Liver (tissue), 8 donors: ENCODE measurements at regions not wholly inside any gene's neighbourhood (a gene's known extent, or its start where the extent isn't known, plus 50 kb on each side); places are given as distances from the start of the nearest gene placed in this dataset.

Source experiments
- DNase-seq: peaks from one replicate; pipeline ENCODE4 v3.0.0-alpha.2; 2017; ENCODE audit warnings: low spot score
- H3K27ac ChIP-seq, 2 donors: one replicate each; pipeline ENCODE4 v1.7.0; 2013; ENCODE audit warnings: inconsistent platforms in 2 of 2, low read length in 2 of 2, control low read depth in 1 of 2, low read depth in 1 of 2, mild to moderate bottlenecking in 1 of 2
- H3K27me3 ChIP-seq, 4 donors: one replicate each; pipeline versions ENCODE4 v1.6.1 to v1.7.0; 2013; ENCODE audit warnings: low read length in 3 of 4, inconsistent platforms in 1 of 4, mild to moderate bottlenecking in 1 of 4, moderate library complexity in 1 of 4; ENCODE audit not compliant: control insufficient read depth in 4 of 4, insufficient read depth in 4 of 4
- H3K36me3 ChIP-seq, 4 donors: one replicate each; pipeline versions ENCODE4 v1.6.1 to v1.7.0; 2013; ENCODE audit warnings: low read length in 3 of 4, mild to moderate bottlenecking in 3 of 4, low read depth in 1 of 4, moderate library complexity in 1 of 4; ENCODE audit not compliant: control insufficient read depth in 4 of 4, insufficient read depth in 3 of 4
- H3K4me1 ChIP-seq, 4 donors: one replicate each; pipeline versions ENCODE4 v1.6.1 to v1.7.0; 2013; ENCODE audit warnings: low read length in 3 of 4, mild to moderate bottlenecking in 3 of 4, moderate library complexity in 1 of 4; ENCODE audit not compliant: control insufficient read depth in 4 of 4, insufficient read depth in 4 of 4
- H3K4me3 ChIP-seq, 3 donors: one replicate each; pipeline versions ENCODE4 v1.6.1 to v1.7.0; 2013; ENCODE audit warnings: low read length in 3 of 3, control low read depth in 1 of 3, low read depth in 1 of 3, mild to moderate bottlenecking in 1 of 3
- H3K9ac ChIP-seq, 2 donors: one replicate each; pipeline ENCODE4 v1.7.0; 2013; ENCODE audit warnings: low read length in 2 of 2, mild to moderate bottlenecking in 2 of 2, moderate library complexity in 2 of 2, control low read depth in 1 of 2, low read depth in 1 of 2
- H3K9me3 ChIP-seq, 4 donors: one replicate each; pipeline versions ENCODE4 v1.6.1 to v1.7.0; 2013; ENCODE audit warnings: low read length in 3 of 4; ENCODE audit not compliant: control insufficient read depth in 4 of 4
- CTCF ChIP-seq: fragments of 150-350 bp; IDR thresholded peaks from 2 replicates; pipeline ENCODE4 v1.5.1; 2017; ENCODE audit warnings: improper control_type of control experiment, low read depth, low read length; ENCODE audit not compliant: missing input control
- FOXA1 ChIP-seq: IDR thresholded peaks from 2 replicates; pipeline ENCODE4 v1.6.1; 2016; ENCODE audit warnings: antibody characterized with exemption
- FOXA2 ChIP-seq: IDR thresholded peaks from 2 replicates; pipeline ENCODE4 v1.6.1; 2016; ENCODE audit warnings: antibody characterized with exemption
- GABPA ChIP-seq, 2 donors: IDR thresholded peaks in 1 of 2; conservative IDR thresholded peaks in 1 of 2; 2 replicates each; pipeline ENCODE4 v1.6.1; 2016; ENCODE audit warnings: antibody characterized with exemption in 2 of 2, mild to moderate bottlenecking in 1 of 2, moderate library complexity in 1 of 2
- HNF4A ChIP-seq, 2 donors: conservative IDR thresholded peaks; 2 replicates each; pipeline ENCODE4 v1.6.1; 2016; ENCODE audit warnings: antibody characterized with exemption in 2 of 2, mild to moderate bottlenecking in 2 of 2
- HNF4G ChIP-seq: IDR thresholded peaks from 2 replicates; pipeline ENCODE4 v1.6.1; 2016; ENCODE audit warnings: antibody characterized with exemption
- JUND ChIP-seq, 2 donors: IDR thresholded peaks; 2 replicates each; pipeline ENCODE4 v1.6.1; 2016; ENCODE audit warnings: antibody characterized with exemption in 2 of 2
- MAX ChIP-seq: IDR thresholded peaks from 2 replicates; pipeline ENCODE4 v1.6.1; 2016; ENCODE audit warnings: antibody characterized with exemption
- NR2F2 ChIP-seq: IDR thresholded peaks from 2 replicates; pipeline ENCODE4 v1.6.1; 2016; ENCODE audit warnings: antibody characterized with exemption
- REST ChIP-seq: IDR thresholded peaks from 2 replicates; pipeline ENCODE4 v1.6.1; 2016; ENCODE audit warnings: antibody characterized with exemption, mild to moderate bottlenecking
- RXRA ChIP-seq, 2 donors: IDR thresholded peaks; 2 replicates each; pipeline ENCODE4 v1.6.1; 2017 to 2018; ENCODE audit warnings: antibody characterized with exemption in 2 of 2, mild to moderate bottlenecking in 1 of 2
- SP1 ChIP-seq: IDR thresholded peaks from 2 replicates; pipeline ENCODE4 v1.6.1; 2018; ENCODE audit warnings: antibody characterized with exemption, mild to moderate bottlenecking
- YY1 ChIP-seq: IDR thresholded peaks from 2 replicates; pipeline ENCODE4 v1.6.1; 2016; ENCODE audit warnings: antibody characterized with exemption, mild to moderate bottlenecking
- ZBTB33 ChIP-seq: IDR thresholded peaks from 2 replicates; pipeline ENCODE4 v1.6.1; 2016; ENCODE audit warnings: antibody characterized with exemption
- WGBS: extraction: QIAGEN DNeasy Blood & Tissue Kit; methylation state at CpG from one replicate; pipeline ENCODE4 v1.1.7; 2013; 5-methylcytosine and 5-hydroxymethylcytosine counted together
- TF ChIP-seq, protein P1 (sequence below): IDR thresholded peaks from 2 replicates; pipeline ENCODE4 v1.6.1; 2016; ENCODE audit warnings: antibody characterized with exemption
- donor health status: healthy.
- donor health status: healthy.
- donor health status: healthy.
- donor health status: healthy.
- donor health status: healthy.

DNA sequence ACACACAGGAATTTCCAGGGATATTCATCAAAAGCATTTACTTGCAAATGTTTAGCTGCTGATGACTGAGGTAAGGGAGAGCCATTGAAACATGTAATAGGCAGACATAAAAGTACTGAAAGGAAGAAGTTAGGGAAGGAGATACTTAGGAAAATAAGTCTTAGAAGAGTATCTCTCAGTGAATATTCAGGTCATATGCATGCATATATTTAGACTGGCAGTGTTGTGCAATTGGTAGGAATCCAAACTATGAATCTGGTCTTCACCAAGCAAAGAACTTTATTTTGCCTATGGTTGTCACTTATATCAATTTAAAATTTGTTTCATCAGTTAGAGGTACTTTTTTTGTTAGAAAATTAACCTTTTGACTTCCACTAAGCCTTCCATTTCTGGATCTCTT is 1490.7 kb downstream of the SUCLG1 start:
- Histone ChIP-seq H3K9ac (no peak overlapping the region), H3K4me3 (no peak overlapping the region), H3K4me1 (no peaks in the 10 kb centered on the region), H3K36me3 (no peaks in the 10 kb centered on the region), H3K9me3 (peaks cover 0 to 1% (median 0%) of the 10 kb centered on the region in 4 donors), H3K27me3 (no peaks in the 10 kb centered on the region), H3K27ac (no peak overlapping the region)
- no peak for TF ChIP-seq ZBTB33
- no peak for TF ChIP-seq JUND (IDR thresholded peaks at IDR 0.05)
- TF ChIP-seq HNF4A (conservative IDR thresholded peaks at IDR 0.05): no peak
- no peak for TF ChIP-seq FOXA1
- TF ChIP-seq, protein P1, sequence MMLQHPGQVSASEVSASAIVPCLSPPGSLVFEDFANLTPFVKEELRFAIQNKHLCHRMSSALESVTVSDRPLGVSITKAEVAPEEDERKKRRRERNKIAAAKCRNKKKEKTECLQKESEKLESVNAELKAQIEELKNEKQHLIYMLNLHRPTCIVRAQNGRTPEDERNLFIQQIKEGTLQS: no peak
- TF ChIP-seq HNF4G: no peak
- TF ChIP-seq SP1: no peak
- TF ChIP-seq GABPA (IDR thresholded peaks at IDR 0.05 in 1 of 2, conservative IDR thresholded peaks at IDR 0.05 in 1 of 2): no peak
- TF ChIP-seq MAX: no peak
- no peak for DNase-seq

GRCh38 chr2:82964341-82964740 is 1494.7 kb downstream of the SUCLG1 start:
- H3K9me3 ChIP-seq: no peaks in the 10 kb centered on the region
- H3K4me1 ChIP-seq: no peaks in the 10 kb centered on the region
- TF ChIP-seq JUND (IDR thresholded peaks at IDR 0.05) (no peak), SP1 (no peak), HNF4A (conservative IDR thresholded peaks at IDR 0.05) (no peak), MAX (no peak), REST (no peak), GABPA (IDR thresholded peaks at IDR 0.05 in 1 of 2, conservative IDR thresholded peaks at IDR 0.05 in 1 of 2) (no peak), NR2F2 (no peak), YY1 (no peak), RXRA (IDR thresholded peaks at IDR 0.05) (no peak), CTCF (no peak), FOXA2 (no peak)
- TF ChIP-seq, protein P1: no peak
- DNase-seq: no peak
- no peak overlapping the region for H3K9ac ChIP-seq
- no peak overlapping the region for H3K4me3 ChIP-seq
- H3K27me3 ChIP-seq: no peaks in the 10 kb centered on the region
- H3K27ac ChIP-seq: no peak overlapping the region
- no peaks in the 10 kb centered on the region for H3K36me3 ChIP-seq
- WGBS: 56% methylated on average over 4 of the region's 4 CpGs
